GM18511 (cell line): ENCODE measurements at regions not wholly inside any gene's neighbourhood (a gene's known extent, or its start where the extent isn't known, plus 50 kb on each side); places are given as distances from the start of the nearest gene placed in this dataset.
"Not testable (repeated sequence)": the region's sequence is repeated elsewhere in the genome, so short reads cannot be mapped to it uniquely, and the experiment has no call there.

Experiments used
- ATAC-seq: cut with Tn5 transposase; IDR thresholded peaks from one replicate; pipeline ENCODE4 v1.9.1; 2021; ENCODE audit warnings: mild to moderate bottlenecking, moderate library complexity; ENCODE audit not compliant: unreplicated experiment

GRCh38 chr5:75951158-75951557 is 132.0 kb upstream of the SV2C start:
- no peak for ATAC-seq

- ATAC-seq: no peak
These were observed 134.7 kb upstream of the SV2C start for GRCh38 chr5:75948438-75948837.

GRCh38 chr5:75940418-75940817 is 142.8 kb upstream of the SV2C start:
- no peak for ATAC-seq

GRCh38 chr5:75935572-75935971 is 147.6 kb upstream of the SV2C start:
- ATAC-seq: no peak

GRCh38 chr5:75933489-75933888 is 149.7 kb upstream of the SV2C start:
- no peak for ATAC-seq

GRCh38 chr5:75931175-75931574 is 152.0 kb upstream of the SV2C start:
- no peak for ATAC-seq

- ATAC-seq: no peak
These were observed 154.2 kb upstream of the SV2C start for GRCh38 chr5:75928992-75929391.

- ATAC-seq: no peak
These were observed 160.7 kb upstream of the SV2C start for GRCh38 chr5:75922480-75922879.

GRCh38 chr5:75921011-75921410 is 162.2 kb upstream of the SV2C start:
- ATAC-seq: no peak

- no peak for ATAC-seq
These were observed 167.0 kb upstream of the SV2C start for GRCh38 chr5:75916144-75916543.

- no peak for ATAC-seq
These were observed 174.0 kb upstream of the SV2C start for GRCh38 chr5:75909223-75909622.

- ATAC-seq: no peak
These were observed 175.5 kb upstream of the SV2C start for GRCh38 chr5:75907651-75908050.

GRCh38 chr5:75894482-75894881 is 177.2 kb upstream of the POC5 start:
- no peak for ATAC-seq

- no peak for ATAC-seq
These were observed 174.5 kb upstream of the POC5 start for GRCh38 chr5:75891736-75892135.

GRCh38 chr5:75891020-75891419 is 173.8 kb upstream of the POC5 start:
- ATAC-seq: no peak

GRCh38 chr5:75890546-75890945 is 173.3 kb upstream of the POC5 start:
- ATAC-seq: no peak

GRCh38 chr5:75886706-75887105 is 169.5 kb upstream of the POC5 start:
- ATAC-seq: no peak

- no peak for ATAC-seq
These were observed 168.8 kb upstream of the POC5 start for GRCh38 chr5:75885849-75886596.

GRCh38 chr5:75885321-75885720 is 168.1 kb upstream of the POC5 start:
- ATAC-seq: no peak

- no peak for ATAC-seq
These were observed 152.7 kb upstream of the POC5 start for GRCh38 chr5:75869891-75870290.

- no peak for ATAC-seq
These were observed 145.6 kb upstream of the POC5 start for GRCh38 chr5:75862872-75863271.

- ATAC-seq: not testable (repeated sequence)
These were observed 142.4 kb upstream of the POC5 start for GRCh38 chr5:75859621-75860020.

GRCh38 chr5:75856056-75856455 is 138.8 kb upstream of the POC5 start:
- no peak for ATAC-seq
